HCT116 (cell line): ENCODE measurements at regions not wholly inside any gene's neighbourhood (a gene's known extent, or its start where the extent isn't known, plus 50 kb on each side); places are given as distances from the start of the nearest gene placed in this dataset.

Experiments used
- EZH2 ChIP-seq: fragments of 200-600 bp; sonication (generic); IDR thresholded peaks from 2 replicates; pipeline ENCODE4 v1.6.1; 2017; ENCODE audit warnings: antibody characterized with exemption, mixed run types
- EZH2phosphoT487 ChIP-seq: fragments of 200-600 bp; IDR thresholded peaks from 2 replicates; pipeline ENCODE4 v1.6.1; 2018; ENCODE audit warnings: antibody characterized with exemption, borderline replicate concordance
- POLR2A ChIP-seq: IDR thresholded peaks from 2 replicates; pipeline ENCODE4 v1.7.0; 2011; ENCODE audit warnings: borderline replicate concordance; ENCODE audit not compliant: insufficient read depth, insufficient read length; ENCODE audit errors: extremely low read depth
- POLR2AphosphoS5 ChIP-seq: IDR thresholded peaks from 2 replicates; pipeline ENCODE4 v1.6.1; 2011; ENCODE audit warnings: mild to moderate bottlenecking, low read depth, low read length, moderate library complexity
- REST ChIP-seq: IDR thresholded peaks from 2 replicates; pipeline ENCODE4 v1.6.1; 2012; ENCODE audit warnings: low read depth
- SRF ChIP-seq: IDR thresholded peaks from 2 replicates; pipeline ENCODE4 v1.6.1; 2012; ENCODE audit warnings: low read depth
- YY1 ChIP-seq: IDR thresholded peaks from 2 replicates; pipeline ENCODE4 v1.6.1; 2011; ENCODE audit warnings: low read length, low read depth, moderate library complexity, mild to moderate bottlenecking; ENCODE audit not compliant: insufficient replicate concordance; ENCODE audit errors: extremely low read depth
- TF ChIP-seq, protein P1 (sequence below), 3 experiments: fragments of 200-600 bp in 1 of 3; sonication (generic) in 1 of 3; IDR thresholded peaks in 2 of 3; conservative IDR thresholded peaks in 1 of 3; 2 replicates each; pipeline ENCODE4 v1.5.1; 2012 to 2017; ENCODE audit warnings: low read depth in 2 of 3, low read length in 2 of 3, antibody characterized with exemption in 1 of 3, borderline replicate concordance in 1 of 3, control low read depth in 1 of 3, mild to moderate bottlenecking in 1 of 3, mixed read lengths in 1 of 3, mixed run types in 1 of 3, moderate library complexity in 1 of 3; ENCODE audit not compliant: insufficient read depth in 1 of 3

- TF ChIP-seq POLR2A: no peak
- no peak for TF ChIP-seq YY1
- TF ChIP-seq, protein P1, sequence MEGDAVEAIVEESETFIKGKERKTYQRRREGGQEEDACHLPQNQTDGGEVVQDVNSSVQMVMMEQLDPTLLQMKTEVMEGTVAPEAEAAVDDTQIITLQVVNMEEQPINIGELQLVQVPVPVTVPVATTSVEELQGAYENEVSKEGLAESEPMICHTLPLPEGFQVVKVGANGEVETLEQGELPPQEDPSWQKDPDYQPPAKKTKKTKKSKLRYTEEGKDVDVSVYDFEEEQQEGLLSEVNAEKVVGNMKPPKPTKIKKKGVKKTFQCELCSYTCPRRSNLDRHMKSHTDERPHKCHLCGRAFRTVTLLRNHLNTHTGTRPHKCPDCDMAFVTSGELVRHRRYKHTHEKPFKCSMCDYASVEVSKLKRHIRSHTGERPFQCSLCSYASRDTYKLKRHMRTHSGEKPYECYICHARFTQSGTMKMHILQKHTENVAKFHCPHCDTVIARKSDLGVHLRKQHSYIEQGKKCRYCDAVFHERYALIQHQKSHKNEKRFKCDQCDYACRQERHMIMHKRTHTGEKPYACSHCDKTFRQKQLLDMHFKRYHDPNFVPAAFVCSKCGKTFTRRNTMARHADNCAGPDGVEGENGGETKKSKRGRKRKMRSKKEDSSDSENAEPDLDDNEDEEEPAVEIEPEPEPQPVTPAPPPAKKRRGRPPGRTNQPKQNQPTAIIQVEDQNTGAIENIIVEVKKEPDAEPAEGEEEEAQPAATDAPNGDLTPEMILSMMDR (IDR thresholded peaks at IDR 0.05 in 2 of 3, conservative IDR thresholded peaks at IDR 0.05 in 1 of 3; ENCODE audit: borderline replicate concordance in 1 of 3, insufficient read depth in 1 of 3, low read depth in 2 of 3, low read length in 2 of 3): no peak
- TF ChIP-seq EZH2: no peak
- no peak for TF ChIP-seq REST
- TF ChIP-seq POLR2AphosphoS5: no peak
- TF ChIP-seq EZH2phosphoT487: no peak
- TF ChIP-seq SRF: no peak
Observed at GRCh38 chr2:66202586-66202985, 232.3 kb upstream of the MEIS1 start.
